IPS DF 6.9 (cell line): ENCODE measurements at regions not wholly inside any gene's neighbourhood (a gene's known extent, or its start where the extent isn't known, plus 50 kb on each side); places are given as distances from the start of the nearest gene placed in this dataset.

Source experiments
- DNase-seq: peaks from one replicate; pipeline ENCODE4 v3.0.0-alpha.2; 2013; ENCODE audit warnings: low read depth, low spot score
- H3K27ac ChIP-seq: one replicate; pipeline ENCODE4 v1.5.1; 2013; ENCODE audit warnings: low read length, control low read depth
- H3K27me3 ChIP-seq: 2 replicates; pipeline ENCODE4 v1.6.1; 2013; ENCODE audit warnings: mild to moderate bottlenecking, low read length; ENCODE audit not compliant: control insufficient read depth, insufficient read depth
- H3K36me3 ChIP-seq: 2 replicates; pipeline ENCODE4 v1.6.1; 2013; ENCODE audit warnings: low read length; ENCODE audit not compliant: control insufficient read depth, insufficient read depth
- H3K4me1 ChIP-seq: 2 replicates; pipeline ENCODE4 v1.6.1; 2013; ENCODE audit warnings: low read length; ENCODE audit not compliant: control insufficient read depth, insufficient read depth
- H3K4me3 ChIP-seq: 2 replicates; pipeline ENCODE4 v1.5.1; 2013; ENCODE audit warnings: mild to moderate bottlenecking, low read length
- H3K9me3 ChIP-seq: 2 replicates; pipeline ENCODE4 v1.6.1; 2013; ENCODE audit warnings: low read length, inconsistent platforms; ENCODE audit not compliant: control insufficient read depth, insufficient read depth
- WGBS: extraction: QIAGEN DNeasy Blood & Tissue Kit; methylation state at CpG from one replicate; pipeline ENCODE4 v1.1.7; 2013; ENCODE audit warnings: mixed read lengths, missing lambda C conversion rate; ENCODE audit not compliant: insufficient read length, insufficient coverage; 5-methylcytosine and 5-hydroxymethylcytosine counted together

- Histone ChIP-seq H3K4me3 (no peak overlapping the region), H3K36me3 (no peaks in the 10 kb centered on the region), H3K27ac (no peak overlapping the region), H3K4me1 (no peaks in the 10 kb centered on the region), H3K9me3 (no peaks in the 10 kb centered on the region), H3K27me3 (no peaks in the 10 kb centered on the region)
- no CpG with 5 or more reads among the region's 1 CpG for WGBS
- no peak for DNase-seq
Observed at GRCh38 chr7:15848901-15849300, 162.4 kb upstream of the MEOX2 start.

- DNase-seq, result no peak
- H3K36me3 ChIP-seq, result no peaks in the 10 kb centered on the region
- H3K9me3 ChIP-seq, result no peaks in the 10 kb centered on the region
Observed at GRCh38 chr7:15848362-15848761, 161.9 kb upstream of the MEOX2 start.

GRCh38 chr7:15845868-15846267 is 159.4 kb upstream of the MEOX2 start:
- no peak for DNase-seq
- Histone ChIP-seq H3K4me1 (no peaks in the 10 kb centered on the region), H3K9me3 (no peaks in the 10 kb centered on the region), H3K27me3 (no peaks in the 10 kb centered on the region), H3K36me3 (no peaks in the 10 kb centered on the region), H3K27ac (no peak overlapping the region), H3K4me3 (no peak overlapping the region)
- no CpG with 5 or more reads among the region's 3 CpGs for WGBS

More at GRCh38 chr7:15848362-15848761, 161.9 kb upstream of the MEOX2 start:
- Histone ChIP-seq H3K4me1 (no peaks in the 10 kb centered on the region), H3K4me3 (no peak overlapping the region), H3K27me3 (no peaks in the 10 kb centered on the region), H3K27ac (no peak overlapping the region)
- no CpG with 5 or more reads among the region's 3 CpGs for WGBS

- Histone ChIP-seq H3K4me3 (no peak overlapping the region), H3K27me3 (no peaks in the 10 kb centered on the region), H3K27ac (no peak overlapping the region), H3K36me3 (no peaks in the 10 kb centered on the region), H3K9me3 (no peaks in the 10 kb centered on the region), H3K4me1 (no peaks in the 10 kb centered on the region)
- no CpG with 5 or more reads among the region's 2 CpGs for WGBS
- DNase-seq, result no peak
Observed at GRCh38 chr7:15845461-15845860, 159.0 kb upstream of the MEOX2 start.

- H3K27ac ChIP-seq, result no peak overlapping the region
- DNase-seq, result peak; percentile 43
- H3K4me1 ChIP-seq, result peaks cover 1% of the 10 kb centered on the region; the same call in 1 of the 2 replicates
- H3K36me3 ChIP-seq, result no peaks in the 10 kb centered on the region
- no CpG with 5 or more reads among the region's 15 CpGs for WGBS
- H3K9me3 ChIP-seq, result no peaks in the 10 kb centered on the region
- no peak overlapping the region for H3K4me3 ChIP-seq
- no peaks in the 10 kb centered on the region for H3K27me3 ChIP-seq
Observed at GRCh38 chr7:15839416-15840100, 153.1 kb upstream of the MEOX2 start.

GRCh38 chr7:15838265-15838664 is 151.8 kb upstream of the MEOX2 start:
- Histone ChIP-seq H3K9me3 (no peaks in the 10 kb centered on the region), H3K4me3 (no peak overlapping the region), H3K27ac (no peak overlapping the region), H3K4me1 (peaks cover 1% of the 10 kb centered on the region; the same call in 1 of the 2 replicates), H3K27me3 (no peaks in the 10 kb centered on the region), H3K36me3 (no peaks in the 10 kb centered on the region)
- no peak for DNase-seq
- no CpG with 5 or more reads among the region's 2 CpGs for WGBS

- DNase-seq, result no peak
- H3K27me3 ChIP-seq, result no peaks in the 10 kb centered on the region
- H3K36me3 ChIP-seq, result no peaks in the 10 kb centered on the region
- no peaks in the 10 kb centered on the region for H3K9me3 ChIP-seq
- WGBS, result no CpG with 5 or more reads among the region's 5 CpGs
- H3K4me1 ChIP-seq, result peaks cover 1% of the 10 kb centered on the region; the same call in 1 of the 2 replicates
- no peak overlapping the region for H3K4me3 ChIP-seq
- H3K27ac ChIP-seq, result no peak overlapping the region
Observed at GRCh38 chr7:15837306-15837950, 150.9 kb upstream of the MEOX2 start.

- Histone ChIP-seq H3K27ac (no peak overlapping the region), H3K9me3 (no peaks in the 10 kb centered on the region), H3K4me3 (no peak overlapping the region), H3K27me3 (no peaks in the 10 kb centered on the region), H3K36me3 (no peaks in the 10 kb centered on the region), H3K4me1 (peaks cover 1% of the 10 kb centered on the region; the same call in 1 of the 2 replicates)
- DNase-seq, result no peak
- WGBS, result no CpG with 5 or more reads among the region's 2 CpGs
Observed at GRCh38 chr7:15836651-15837050, 150.2 kb upstream of the MEOX2 start.

- H3K9me3 ChIP-seq, result no peaks in the 10 kb centered on the region
- no peaks in the 10 kb centered on the region for H3K36me3 ChIP-seq
- H3K4me1 ChIP-seq, result peaks cover 1% of the 10 kb centered on the region; the same call in 1 of the 2 replicates
- no CpG with 5 or more reads among the region's 4 CpGs for WGBS
- no peak overlapping the region for H3K27ac ChIP-seq
- H3K4me3 ChIP-seq, result no peak overlapping the region
- DNase-seq, result no peak
- no peaks in the 10 kb centered on the region for H3K27me3 ChIP-seq
Observed at GRCh38 chr7:15836041-15836440, 149.6 kb upstream of the MEOX2 start.

- Histone ChIP-seq H3K9me3 (no peaks in the 10 kb centered on the region), H3K27ac (no peak overlapping the region), H3K27me3 (no peaks in the 10 kb centered on the region), H3K36me3 (no peaks in the 10 kb centered on the region), H3K4me3 (no peak overlapping the region), H3K4me1 (no peaks in the 10 kb centered on the region)
- DNase-seq, result no peak
Observed at GRCh38 chr7:15834446-15834845, 148.0 kb upstream of the MEOX2 start.

GRCh38 chr7:15832996-15833395 is 146.5 kb upstream of the MEOX2 start:
- H3K27me3 ChIP-seq, result no peaks in the 10 kb centered on the region
- H3K4me3 ChIP-seq, result no peak overlapping the region
- WGBS, result no CpG with 5 or more reads among the region's 1 CpG
- no peaks in the 10 kb centered on the region for H3K36me3 ChIP-seq
- H3K9me3 ChIP-seq, result no peaks in the 10 kb centered on the region
- no peak for DNase-seq
- peaks cover 2% of the 10 kb centered on the region; the same call in 1 of the 2 replicates for H3K4me1 ChIP-seq
- no peak overlapping the region for H3K27ac ChIP-seq
